GM23338 (cell line): ENCODE measurements at regions not wholly inside any gene's neighbourhood (a gene's known extent, or its start where the extent isn't known, plus 50 kb on each side); places are given as distances from the start of the nearest gene placed in this dataset.

ENCODE experiments used
- CREB1 ChIP-seq: fragments of 250-450 bp; sonication (Bioruptor Pico); IDR thresholded peaks from 2 replicates; pipeline ENCODE4 v1.5.0; 2020; ENCODE audit warnings: low read depth, mild to moderate bottlenecking, moderate library complexity
- EZH2 ChIP-seq: fragments of 200-600 bp; sonication (generic); IDR thresholded peaks from one replicate; pipeline ENCODE4 v1.8.0; 2017; ENCODE audit warnings: antibody characterized with exemption, mild to moderate bottlenecking, low read depth; ENCODE audit not compliant: unreplicated experiment
- EZH2phosphoT487 ChIP-seq: fragments of 200-600 bp; sonication (generic); IDR thresholded peaks from one replicate; pipeline ENCODE4 v1.8.1; 2018; ENCODE audit warnings: antibody characterized with exemption; ENCODE audit not compliant: unreplicated experiment
- NANOG ChIP-seq: IDR thresholded peaks from 2 replicates; pipeline ENCODE4 v1.6.1; 2016; ENCODE audit warnings: antibody characterized with exemption, borderline replicate concordance
- POLR2AphosphoS5 ChIP-seq: IDR thresholded peaks from 2 replicates; pipeline ENCODE4 v1.6.1; 2016; ENCODE audit warnings: antibody characterized with exemption, low read depth
- STAT1 ChIP-seq: IDR thresholded peaks from one replicate; pipeline ENCODE4 v1.6.1; 2016; ENCODE audit warnings: antibody characterized with exemption; ENCODE audit not compliant: unreplicated experiment
- ZNF331 ChIP-seq: fragments of 250-450 bp; sonication (Bioruptor Pico); IDR thresholded peaks from 2 replicates; pipeline ENCODE4 v1.5.0; 2020; ENCODE audit warnings: low read depth, mild to moderate bottlenecking, moderate library complexity
- TF ChIP-seq, protein P1 (sequence below), 2 experiments: fragments of 200-600 bp in 1 of 2; sonication (generic) in 1 of 2; conservative IDR thresholded peaks; 2 replicates each; pipeline versions ENCODE4 v1.5.1 to v1.6.1; 2016 to 2017; ENCODE audit warnings: antibody characterized with exemption in 2 of 2, low read depth in 2 of 2, mild to moderate bottlenecking in 2 of 2, moderate library complexity in 1 of 2

DNA sequence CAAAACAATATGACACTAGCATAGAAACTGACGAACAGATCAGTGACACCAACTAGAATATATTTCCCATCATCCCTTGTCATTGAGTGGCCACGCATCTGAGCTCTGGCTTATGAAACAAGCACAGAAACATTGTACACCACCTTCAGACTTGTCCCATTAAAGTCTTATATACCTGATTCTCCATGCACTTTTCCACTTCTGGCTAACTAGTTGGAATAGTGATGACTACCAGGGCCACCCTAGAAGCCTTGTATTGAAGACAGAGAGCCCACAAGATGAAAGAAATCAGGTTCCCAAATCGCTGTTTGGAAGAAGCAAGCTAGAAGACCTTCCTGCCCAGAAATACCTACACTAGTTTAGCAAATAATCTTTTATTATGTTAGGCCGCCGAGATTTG, 99.7 kb upstream of the PPM1H start:
- TF ChIP-seq, protein P1, sequence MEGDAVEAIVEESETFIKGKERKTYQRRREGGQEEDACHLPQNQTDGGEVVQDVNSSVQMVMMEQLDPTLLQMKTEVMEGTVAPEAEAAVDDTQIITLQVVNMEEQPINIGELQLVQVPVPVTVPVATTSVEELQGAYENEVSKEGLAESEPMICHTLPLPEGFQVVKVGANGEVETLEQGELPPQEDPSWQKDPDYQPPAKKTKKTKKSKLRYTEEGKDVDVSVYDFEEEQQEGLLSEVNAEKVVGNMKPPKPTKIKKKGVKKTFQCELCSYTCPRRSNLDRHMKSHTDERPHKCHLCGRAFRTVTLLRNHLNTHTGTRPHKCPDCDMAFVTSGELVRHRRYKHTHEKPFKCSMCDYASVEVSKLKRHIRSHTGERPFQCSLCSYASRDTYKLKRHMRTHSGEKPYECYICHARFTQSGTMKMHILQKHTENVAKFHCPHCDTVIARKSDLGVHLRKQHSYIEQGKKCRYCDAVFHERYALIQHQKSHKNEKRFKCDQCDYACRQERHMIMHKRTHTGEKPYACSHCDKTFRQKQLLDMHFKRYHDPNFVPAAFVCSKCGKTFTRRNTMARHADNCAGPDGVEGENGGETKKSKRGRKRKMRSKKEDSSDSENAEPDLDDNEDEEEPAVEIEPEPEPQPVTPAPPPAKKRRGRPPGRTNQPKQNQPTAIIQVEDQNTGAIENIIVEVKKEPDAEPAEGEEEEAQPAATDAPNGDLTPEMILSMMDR (conservative IDR thresholded peaks at IDR 0.05; ENCODE audit: low read depth in 2 of 2) = no peak
- TF ChIP-seq EZH2 = no peak
- TF ChIP-seq EZH2phosphoT487 = no peak
- no peak for TF ChIP-seq POLR2AphosphoS5
- TF ChIP-seq STAT1 = no peak
- no peak for TF ChIP-seq CREB1 (CRISPR knock-in tag)
- TF ChIP-seq NANOG = no peak
- no peak for TF ChIP-seq ZNF331
